ENCODE measurements at regions not wholly inside any gene's neighbourhood (a gene's known extent, or its start where the extent isn't known, plus 50 kb on each side); places are given as distances from the start of the nearest gene placed in this dataset.

DNA sequence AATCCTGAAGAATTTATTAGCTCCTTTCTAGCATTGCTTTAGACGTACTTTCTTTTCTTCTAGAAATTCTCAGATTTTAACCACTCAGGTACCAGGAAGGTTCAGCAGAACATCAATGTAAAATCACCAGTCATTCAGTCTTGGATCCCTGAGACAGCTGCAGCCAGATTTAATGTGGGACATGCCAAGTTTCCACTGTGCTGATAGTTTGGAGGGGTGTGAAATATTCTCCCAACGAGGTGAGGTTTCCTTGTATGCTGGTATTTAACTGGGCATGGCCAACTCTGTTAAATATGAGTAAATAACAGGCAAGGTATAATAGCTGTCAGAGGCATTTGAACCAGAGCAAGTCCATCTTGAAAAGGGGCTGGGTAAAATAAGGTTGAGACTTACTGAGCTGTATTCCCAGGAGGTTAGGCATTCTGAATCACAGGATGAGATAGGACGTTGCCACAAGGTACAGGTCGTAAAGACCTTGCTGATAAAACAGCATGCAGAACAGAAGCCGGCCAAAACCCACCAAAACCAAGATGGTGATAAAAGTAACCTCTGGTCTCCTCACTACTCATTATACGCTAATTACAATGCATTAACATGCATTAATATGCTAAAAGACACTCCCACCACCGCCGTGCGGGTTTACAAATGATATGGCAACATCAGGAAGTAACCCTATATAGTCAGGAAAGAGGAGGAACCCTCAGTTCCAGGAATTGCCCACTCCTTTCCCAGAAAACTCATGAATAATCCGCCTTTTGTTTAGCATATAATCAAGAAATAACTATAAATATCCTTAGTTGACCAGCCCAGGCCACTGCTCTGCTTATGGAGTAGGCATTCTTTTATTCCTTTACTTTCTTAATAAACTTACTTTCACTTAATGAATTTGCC, 75.2 kb upstream of the RASSF8 start:
- no peak for DNase-seq

- no peak for DNase-seq
Observed at GRCh38 chr12:25884024-25884919, 74.2 kb upstream of the RASSF8 start.

GRCh38 chr12:25884920-25885234, 73.6 kb upstream of the RASSF8 start:
- DNase-seq = no peak

- no peak for DNase-seq
Observed at GRCh38 chr12:25886396-25886795, 72.1 kb upstream of the RASSF8 start.

DNA sequence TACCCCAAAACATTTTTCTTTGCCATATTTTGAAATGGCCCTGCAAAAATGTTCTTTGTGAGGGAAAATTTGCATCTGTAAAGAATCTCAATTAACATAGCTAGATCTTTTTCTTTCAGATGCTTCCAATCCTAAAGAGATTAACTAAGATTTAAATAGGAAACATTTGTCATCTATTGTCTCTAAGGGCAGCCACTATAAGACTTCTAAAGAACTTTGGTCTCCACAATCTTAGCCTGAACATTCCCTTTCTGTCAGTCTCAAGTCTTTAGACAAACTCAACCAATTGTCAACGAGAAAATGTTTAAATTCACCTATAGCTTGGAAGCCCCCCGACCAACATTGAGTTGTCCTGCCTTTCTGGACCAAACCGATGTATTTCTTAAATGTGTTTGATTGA, 71.1 kb upstream of the RASSF8 start:
- no peak for DNase-seq

GRCh38 chr12:25889185-25889584, 69.3 kb upstream of the RASSF8 start:
- DNase-seq = no peak

- DNase-seq = peak; percentile 64
Observed at GRCh38 chr12:25891095-25891494, 67.4 kb upstream of the RASSF8 start.

DNA sequence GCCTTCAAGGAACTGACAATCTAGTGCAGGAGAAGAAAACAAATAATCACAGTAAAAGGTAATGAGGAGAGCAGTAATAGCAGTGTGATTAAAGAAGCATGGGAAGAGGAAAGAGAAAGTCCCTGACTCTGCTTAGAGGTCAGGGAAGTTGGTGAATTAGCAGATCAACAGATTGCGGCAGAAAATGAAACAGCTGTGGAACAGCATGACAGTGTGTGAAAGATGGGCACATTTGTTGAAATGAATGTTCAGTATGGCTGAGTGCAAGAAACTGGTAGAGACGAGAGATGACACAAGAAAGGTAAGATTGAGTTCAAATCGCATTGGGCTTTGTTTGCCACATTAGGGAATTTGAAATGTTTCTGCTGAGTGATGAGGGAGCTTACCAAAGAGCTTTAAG, 63.7 kb upstream of the RASSF8 start:
- no peak for DNase-seq

DNA sequence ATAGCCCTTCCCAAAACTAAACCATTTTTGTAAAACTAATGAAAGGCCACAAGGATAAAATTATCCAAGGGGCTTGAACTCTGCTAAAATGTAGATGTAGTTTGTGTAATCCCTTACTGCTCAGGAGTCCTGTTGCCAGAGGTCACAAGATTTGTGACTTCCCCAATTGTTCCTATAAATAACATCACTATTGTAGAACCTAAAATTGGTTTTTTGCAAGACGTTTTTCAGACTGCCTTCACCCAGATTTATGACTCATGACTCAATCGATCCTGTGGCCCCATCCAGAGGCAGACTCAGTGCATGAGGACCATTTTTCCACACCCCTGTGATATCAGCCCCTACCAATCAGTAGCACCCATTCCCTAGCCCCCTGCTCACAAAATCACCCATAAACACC, 61.5 kb upstream of the RASSF8 start:
- DNase-seq = peak; percentile 61

DNA sequence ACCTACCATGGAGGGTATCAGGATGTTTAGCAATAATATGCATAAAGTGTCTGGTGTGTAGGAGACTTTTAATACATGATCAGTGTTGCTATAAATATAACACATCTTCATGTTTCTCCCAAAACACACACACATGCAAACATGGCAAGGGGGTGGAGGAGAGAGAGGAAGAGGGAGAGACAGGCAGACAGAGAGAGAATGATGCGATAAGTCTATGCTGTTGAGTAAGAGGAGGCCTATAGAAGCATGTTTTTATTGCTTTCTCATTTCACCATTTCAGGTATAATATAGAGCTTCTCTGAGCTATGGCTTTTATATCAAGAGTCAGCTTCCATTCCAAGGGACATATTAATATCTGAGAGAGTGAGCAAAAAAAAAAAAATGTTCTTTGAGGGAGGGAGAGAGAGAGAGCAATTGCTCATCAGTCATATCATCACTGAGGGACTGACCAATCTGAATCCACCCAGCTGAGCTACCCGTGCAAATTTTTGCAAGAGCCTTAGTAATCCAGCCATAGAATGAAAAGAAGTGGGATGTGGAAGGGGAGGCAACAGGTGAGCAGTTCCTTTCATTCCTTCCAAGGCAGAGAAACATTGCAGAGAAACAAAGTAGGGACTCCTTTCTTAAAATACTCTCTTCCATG, 54.8 kb upstream of the RASSF8 start:
- peak; percentile 85 for DNase-seq

DNA sequence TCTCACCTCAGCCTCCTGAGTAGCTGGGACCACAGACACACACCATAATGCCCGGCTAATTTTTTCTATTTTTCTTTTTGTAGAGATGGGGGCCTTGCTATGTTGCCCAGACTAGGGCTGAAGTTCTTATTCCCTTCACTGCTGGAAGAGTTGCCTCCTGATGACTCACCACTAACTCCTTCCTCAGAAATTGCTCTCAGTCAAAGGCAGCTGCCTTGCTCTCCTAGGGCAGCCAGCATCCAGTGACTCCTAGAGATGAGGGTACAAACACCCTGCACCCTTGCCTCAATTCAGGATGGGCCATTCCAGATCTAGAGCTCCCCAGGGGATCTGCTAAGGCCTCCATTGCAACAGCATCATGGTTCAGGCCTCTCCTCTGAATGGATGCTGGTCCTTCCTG, 54.0 kb upstream of the RASSF8 start:
- peak; percentile 77 for DNase-seq

DNA sequence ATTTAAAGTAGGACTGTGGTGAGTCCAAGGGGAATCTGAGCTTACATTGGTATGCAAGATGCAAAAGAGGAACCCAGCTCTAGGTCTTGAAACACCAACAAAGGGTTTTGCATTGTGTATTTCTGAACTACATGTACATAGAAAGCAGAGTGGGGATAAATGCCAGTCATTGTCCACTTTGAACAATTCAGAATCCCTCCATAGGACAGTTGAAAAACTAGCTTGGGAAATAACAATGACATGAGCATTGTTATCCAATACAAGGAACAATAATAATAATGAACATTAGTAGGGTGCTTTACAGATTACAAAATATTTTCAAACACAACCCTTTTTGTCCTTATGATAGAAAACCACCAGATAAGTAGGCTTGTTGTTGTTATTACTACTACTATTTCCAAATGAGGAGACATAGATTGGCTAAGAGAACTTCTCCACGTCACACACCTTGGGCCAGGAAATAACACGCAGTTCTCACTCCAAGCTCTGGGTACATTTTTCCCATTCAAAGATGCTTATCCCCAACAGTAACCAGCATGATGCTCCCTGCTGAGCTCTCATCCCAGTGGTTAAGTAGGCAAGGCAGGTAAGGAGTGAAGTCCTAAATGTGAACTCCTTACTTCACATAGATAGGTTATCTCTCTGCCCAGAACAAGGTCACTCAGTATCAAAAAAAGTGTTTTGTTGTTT, 51.7 kb upstream of the RASSF8 start:
- no peak for DNase-seq

All from DMS53 (cell line).